HEK293 (cell line): ENCODE measurements at regions not wholly inside any gene's neighbourhood (a gene's known extent, or its start where the extent isn't known, plus 50 kb on each side); places are given as distances from the start of the nearest gene placed in this dataset.

Source experiments
- CTCF ChIA-PET: fragments of 350-600 bp; formaldehyde crosslinking; extraction: SDS; loops from one replicate; lab custom pipeline; 2021; ENCODE audit warnings: antibody characterized with exemption; lab: Yijun Ruan, JAX
- POLR2A ChIA-PET: fragments of 300-600 bp; formaldehyde crosslinking; extraction: SDS; loops from one replicate; lab custom pipeline; 2020; ENCODE audit warnings: antibody characterized with exemption, inconsistent platforms; lab: Yijun Ruan, JAX
- H3K27ac ChIP-seq: fragments of 200-500 bp; sonication (Bioruptor generic); 2 replicates; pipeline ENCODE4 v1.5.1; 2014; ENCODE audit warnings: low read depth, low read length, control low read depth, inconsistent platforms; ENCODE audit errors: extremely low read depth
- H3K36me3 ChIP-seq, 2 experiments: fragments of 200-500 bp in 1 of 2; sonication (Bioruptor generic) in 1 of 2; 1 replicate in 1 of 2; 2 replicates in 1 of 2; pipeline ENCODE4 v1.5.1; 2014 to 2017; ENCODE audit warnings: inconsistent platforms in 2 of 2, low read length in 2 of 2; ENCODE audit not compliant: control insufficient read depth in 2 of 2, insufficient read depth in 1 of 2
- H3K4me1 ChIP-seq: fragments of 200-500 bp; sonication (Bioruptor generic); 2 replicates; pipeline ENCODE4 v1.5.1; 2014; ENCODE audit warnings: mild to moderate bottlenecking, low read length, inconsistent platforms; ENCODE audit not compliant: control insufficient read depth, insufficient read depth
- H3K4me3 ChIP-seq: 2 replicates; pipeline ENCODE4 v1.5.1; 2011; ENCODE audit warnings: low read depth, mild to moderate bottlenecking, control low read depth, low read length, moderate library complexity
- H3K9me3 ChIP-seq: fragments of 200-500 bp; sonication (Bioruptor generic); 2 replicates; pipeline ENCODE4 v1.5.1; 2014; ENCODE audit warnings: low read depth, low read length, inconsistent platforms; ENCODE audit not compliant: control insufficient read depth, insufficient read depth
- HIC1 ChIP-seq: fragments of 450-650 bp; formaldehyde crosslinking; IDR thresholded peaks from 2 replicates; pipeline ENCODE4 v1.5.1; 2016; ENCODE audit warnings: missing biosample characterization, missing genetic modification characterization
- SALL2 ChIP-seq: fragments of 450-650 bp; formaldehyde crosslinking; IDR thresholded peaks from 2 replicates; pipeline ENCODE4 v1.5.0; 2017; ENCODE audit warnings: missing biosample characterization, mild to moderate bottlenecking, missing genetic modification characterization, borderline replicate concordance
- SP3 ChIP-seq: fragments of 450-650 bp; formaldehyde crosslinking; IDR thresholded peaks from 2 replicates; pipeline ENCODE4 v1.5.1; 2016; ENCODE audit warnings: missing biosample characterization, missing genetic modification characterization
- ZBTB1 ChIP-seq: fragments of 450-650 bp; formaldehyde crosslinking; IDR thresholded peaks from 2 replicates; pipeline ENCODE4 v1.5.1; 2016; ENCODE audit warnings: missing biosample characterization, missing genetic modification characterization
- ZFP37 ChIP-seq: fragments of 450-650 bp; formaldehyde crosslinking; IDR thresholded peaks from 2 replicates; pipeline ENCODE4 v1.5.1; 2016; ENCODE audit warnings: missing biosample characterization, missing genetic modification characterization
- ZNF221 ChIP-seq: fragments of 450-650 bp; formaldehyde crosslinking; IDR thresholded peaks from 2 replicates; pipeline ENCODE4 v1.5.1; 2017; ENCODE audit warnings: missing biosample characterization, missing genetic modification characterization, borderline replicate concordance
- ZNF23 ChIP-seq: fragments of 450-650 bp; formaldehyde crosslinking; IDR thresholded peaks from 2 replicates; pipeline ENCODE4 v1.5.1; 2016; ENCODE audit warnings: missing biosample characterization, missing genetic modification characterization, borderline replicate concordance
- ZNF521 ChIP-seq: fragments of 450-650 bp; formaldehyde crosslinking; IDR thresholded peaks from 2 replicates; pipeline ENCODE4 v1.5.1; 2017; ENCODE audit warnings: missing biosample characterization, mild to moderate bottlenecking, missing genetic modification characterization
- ZNF549 ChIP-seq: fragments of 450-650 bp; IDR thresholded peaks from 2 replicates; pipeline ENCODE4 v1.5.1; 2018; ENCODE audit warnings: missing biosample characterization, missing genetic modification characterization, mild to moderate bottlenecking, inconsistent platforms, moderate library complexity
- ZNF596 ChIP-seq: fragments of 450-650 bp; IDR thresholded peaks from 2 replicates; pipeline ENCODE4 v1.5.0; 2018; ENCODE audit warnings: missing biosample characterization, mild to moderate bottlenecking, missing genetic modification characterization, moderate library complexity
- TF ChIP-seq, protein P1 (sequence below): fragments of 450-650 bp; formaldehyde crosslinking; IDR thresholded peaks from 2 replicates; pipeline ENCODE4 v1.5.1; 2016; ENCODE audit warnings: missing biosample characterization, missing genetic modification characterization
- TF ChIP-seq, protein P2 (sequence below): sonication (generic); formaldehyde crosslinking; IDR thresholded peaks from 2 replicates; pipeline ENCODE4 v1.8.1; 2022; ENCODE audit warnings: mild to moderate bottlenecking, moderate library complexity, missing genetic modification reagents
- TF ChIP-seq, protein P3 (sequence below): fragments of 450-650 bp; formaldehyde crosslinking; IDR thresholded peaks from 2 replicates; pipeline ENCODE4 v1.5.1; 2016; ENCODE audit warnings: missing biosample characterization, missing genetic modification characterization, borderline replicate concordance
- TF ChIP-seq, protein P4 (sequence below): fragments of 450-650 bp; formaldehyde crosslinking; conservative IDR thresholded peaks from 2 replicates; pipeline ENCODE4 v1.5.1; 2016; ENCODE audit warnings: low read depth, missing biosample characterization, missing genetic modification characterization

DNA sequence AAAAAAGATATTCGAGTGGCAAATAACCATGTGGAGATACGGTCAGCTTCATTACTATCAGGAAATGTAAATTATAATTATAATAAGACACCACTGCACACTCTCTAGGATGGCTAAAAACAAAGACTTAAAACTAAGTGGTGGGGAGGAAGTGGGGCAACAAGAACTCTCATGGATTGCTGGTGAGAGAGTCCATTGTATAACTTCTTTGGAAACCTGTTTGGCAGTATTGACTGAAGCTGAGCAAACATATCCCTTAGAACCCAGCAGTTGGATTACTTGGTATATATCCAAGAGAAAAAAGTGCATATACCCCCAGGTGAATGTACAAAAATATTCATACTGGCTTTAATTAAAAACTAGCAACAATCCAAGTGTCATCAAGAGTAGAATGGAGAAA is 133.7 kb upstream of the CTBP2 start (continued):
- TF ChIP-seq HIC1 (tag by site-specific recombination) (no peak), SP3 (tag by site-specific recombination) (no peak)

DNA sequence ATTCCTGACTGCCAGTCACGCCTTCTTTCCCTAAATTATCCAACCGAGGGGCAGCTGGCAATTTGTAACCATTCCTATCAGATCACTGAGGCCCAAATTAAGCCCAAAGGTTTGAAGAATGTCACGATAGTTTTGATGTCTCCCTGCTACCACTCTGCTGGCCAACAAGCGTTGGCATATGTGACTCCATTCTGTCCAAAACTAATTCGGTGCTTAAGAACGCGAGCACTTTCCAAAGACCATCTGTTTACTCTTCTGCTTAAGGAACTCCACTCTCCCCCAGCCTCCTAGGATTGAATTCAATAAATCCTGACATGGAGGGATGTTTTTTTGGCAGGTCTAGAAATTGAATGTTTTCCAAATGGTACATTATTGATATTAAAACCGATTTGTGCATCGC is 131.5 kb upstream of the CTBP2 start:
- Histone ChIP-seq H3K4me1 (no peaks in the 10 kb centered on the region), H3K4me3 (no peak overlapping the region), H3K27ac (no peak overlapping the region), H3K9me3 (no peaks in the 10 kb centered on the region), H3K36me3 (no peaks in the 10 kb centered on the region)
- no peak for TF ChIP-seq ZNF549 (tag by site-specific recombination)
- no peak for TF ChIP-seq HIC1 (tag by site-specific recombination)
- TF ChIP-seq ZNF221 (tag by site-specific recombination) = no peak
- TF ChIP-seq, protein P1, sequence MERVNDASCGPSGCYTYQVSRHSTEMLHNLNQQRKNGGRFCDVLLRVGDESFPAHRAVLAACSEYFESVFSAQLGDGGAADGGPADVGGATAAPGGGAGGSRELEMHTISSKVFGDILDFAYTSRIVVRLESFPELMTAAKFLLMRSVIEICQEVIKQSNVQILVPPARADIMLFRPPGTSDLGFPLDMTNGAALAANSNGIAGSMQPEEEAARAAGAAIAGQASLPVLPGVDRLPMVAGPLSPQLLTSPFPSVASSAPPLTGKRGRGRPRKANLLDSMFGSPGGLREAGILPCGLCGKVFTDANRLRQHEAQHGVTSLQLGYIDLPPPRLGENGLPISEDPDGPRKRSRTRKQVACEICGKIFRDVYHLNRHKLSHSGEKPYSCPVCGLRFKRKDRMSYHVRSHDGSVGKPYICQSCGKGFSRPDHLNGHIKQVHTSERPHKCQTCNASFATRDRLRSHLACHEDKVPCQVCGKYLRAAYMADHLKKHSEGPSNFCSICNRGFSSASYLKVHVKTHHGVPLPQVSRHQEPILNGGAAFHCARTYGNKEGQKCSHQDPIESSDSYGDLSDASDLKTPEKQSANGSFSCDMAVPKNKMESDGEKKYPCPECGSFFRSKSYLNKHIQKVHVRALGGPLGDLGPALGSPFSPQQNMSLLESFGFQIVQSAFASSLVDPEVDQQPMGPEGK (tag by site-specific recombination) = no peak
- TF ChIP-seq, protein P2, sequence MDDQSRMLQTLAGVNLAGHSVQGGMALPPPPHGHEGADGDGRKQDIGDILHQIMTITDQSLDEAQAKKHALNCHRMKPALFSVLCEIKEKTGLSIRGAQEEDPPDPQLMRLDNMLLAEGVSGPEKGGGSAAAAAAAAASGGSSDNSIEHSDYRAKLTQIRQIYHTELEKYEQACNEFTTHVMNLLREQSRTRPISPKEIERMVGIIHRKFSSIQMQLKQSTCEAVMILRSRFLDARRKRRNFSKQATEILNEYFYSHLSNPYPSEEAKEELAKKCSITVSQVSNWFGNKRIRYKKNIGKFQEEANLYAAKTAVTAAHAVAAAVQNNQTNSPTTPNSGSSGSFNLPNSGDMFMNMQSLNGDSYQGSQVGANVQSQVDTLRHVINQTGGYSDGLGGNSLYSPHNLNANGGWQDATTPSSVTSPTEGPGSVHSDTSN = no peak
- TF ChIP-seq, protein P3, sequence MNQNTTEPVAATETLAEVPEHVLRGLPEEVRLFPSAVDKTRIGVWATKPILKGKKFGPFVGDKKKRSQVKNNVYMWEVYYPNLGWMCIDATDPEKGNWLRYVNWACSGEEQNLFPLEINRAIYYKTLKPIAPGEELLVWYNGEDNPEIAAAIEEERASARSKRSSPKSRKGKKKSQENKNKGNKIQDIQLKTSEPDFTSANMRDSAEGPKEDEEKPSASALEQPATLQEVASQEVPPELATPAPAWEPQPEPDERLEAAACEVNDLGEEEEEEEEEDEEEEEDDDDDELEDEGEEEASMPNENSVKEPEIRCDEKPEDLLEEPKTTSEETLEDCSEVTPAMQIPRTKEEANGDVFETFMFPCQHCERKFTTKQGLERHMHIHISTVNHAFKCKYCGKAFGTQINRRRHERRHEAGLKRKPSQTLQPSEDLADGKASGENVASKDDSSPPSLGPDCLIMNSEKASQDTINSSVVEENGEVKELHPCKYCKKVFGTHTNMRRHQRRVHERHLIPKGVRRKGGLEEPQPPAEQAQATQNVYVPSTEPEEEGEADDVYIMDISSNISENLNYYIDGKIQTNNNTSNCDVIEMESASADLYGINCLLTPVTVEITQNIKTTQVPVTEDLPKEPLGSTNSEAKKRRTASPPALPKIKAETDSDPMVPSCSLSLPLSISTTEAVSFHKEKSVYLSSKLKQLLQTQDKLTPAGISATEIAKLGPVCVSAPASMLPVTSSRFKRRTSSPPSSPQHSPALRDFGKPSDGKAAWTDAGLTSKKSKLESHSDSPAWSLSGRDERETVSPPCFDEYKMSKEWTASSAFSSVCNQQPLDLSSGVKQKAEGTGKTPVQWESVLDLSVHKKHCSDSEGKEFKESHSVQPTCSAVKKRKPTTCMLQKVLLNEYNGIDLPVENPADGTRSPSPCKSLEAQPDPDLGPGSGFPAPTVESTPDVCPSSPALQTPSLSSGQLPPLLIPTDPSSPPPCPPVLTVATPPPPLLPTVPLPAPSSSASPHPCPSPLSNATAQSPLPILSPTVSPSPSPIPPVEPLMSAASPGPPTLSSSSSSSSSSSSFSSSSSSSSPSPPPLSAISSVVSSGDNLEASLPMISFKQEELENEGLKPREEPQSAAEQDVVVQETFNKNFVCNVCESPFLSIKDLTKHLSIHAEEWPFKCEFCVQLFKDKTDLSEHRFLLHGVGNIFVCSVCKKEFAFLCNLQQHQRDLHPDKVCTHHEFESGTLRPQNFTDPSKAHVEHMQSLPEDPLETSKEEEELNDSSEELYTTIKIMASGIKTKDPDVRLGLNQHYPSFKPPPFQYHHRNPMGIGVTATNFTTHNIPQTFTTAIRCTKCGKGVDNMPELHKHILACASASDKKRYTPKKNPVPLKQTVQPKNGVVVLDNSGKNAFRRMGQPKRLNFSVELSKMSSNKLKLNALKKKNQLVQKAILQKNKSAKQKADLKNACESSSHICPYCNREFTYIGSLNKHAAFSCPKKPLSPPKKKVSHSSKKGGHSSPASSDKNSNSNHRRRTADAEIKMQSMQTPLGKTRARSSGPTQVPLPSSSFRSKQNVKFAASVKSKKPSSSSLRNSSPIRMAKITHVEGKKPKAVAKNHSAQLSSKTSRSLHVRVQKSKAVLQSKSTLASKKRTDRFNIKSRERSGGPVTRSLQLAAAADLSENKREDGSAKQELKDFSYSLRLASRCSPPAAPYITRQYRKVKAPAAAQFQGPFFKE (tag by site-specific recombination) = no peak
- no peak for TF ChIP-seq ZNF521 (tag by site-specific recombination)
- no peak for TF ChIP-seq ZNF23
- no peak for TF ChIP-seq ZBTB1 (tag by site-specific recombination)
- TF ChIP-seq ZNF596 (tag by site-specific recombination) = no peak
- no peak for TF ChIP-seq ZFP37 (tag by site-specific recombination)
- TF ChIP-seq, protein P4, sequence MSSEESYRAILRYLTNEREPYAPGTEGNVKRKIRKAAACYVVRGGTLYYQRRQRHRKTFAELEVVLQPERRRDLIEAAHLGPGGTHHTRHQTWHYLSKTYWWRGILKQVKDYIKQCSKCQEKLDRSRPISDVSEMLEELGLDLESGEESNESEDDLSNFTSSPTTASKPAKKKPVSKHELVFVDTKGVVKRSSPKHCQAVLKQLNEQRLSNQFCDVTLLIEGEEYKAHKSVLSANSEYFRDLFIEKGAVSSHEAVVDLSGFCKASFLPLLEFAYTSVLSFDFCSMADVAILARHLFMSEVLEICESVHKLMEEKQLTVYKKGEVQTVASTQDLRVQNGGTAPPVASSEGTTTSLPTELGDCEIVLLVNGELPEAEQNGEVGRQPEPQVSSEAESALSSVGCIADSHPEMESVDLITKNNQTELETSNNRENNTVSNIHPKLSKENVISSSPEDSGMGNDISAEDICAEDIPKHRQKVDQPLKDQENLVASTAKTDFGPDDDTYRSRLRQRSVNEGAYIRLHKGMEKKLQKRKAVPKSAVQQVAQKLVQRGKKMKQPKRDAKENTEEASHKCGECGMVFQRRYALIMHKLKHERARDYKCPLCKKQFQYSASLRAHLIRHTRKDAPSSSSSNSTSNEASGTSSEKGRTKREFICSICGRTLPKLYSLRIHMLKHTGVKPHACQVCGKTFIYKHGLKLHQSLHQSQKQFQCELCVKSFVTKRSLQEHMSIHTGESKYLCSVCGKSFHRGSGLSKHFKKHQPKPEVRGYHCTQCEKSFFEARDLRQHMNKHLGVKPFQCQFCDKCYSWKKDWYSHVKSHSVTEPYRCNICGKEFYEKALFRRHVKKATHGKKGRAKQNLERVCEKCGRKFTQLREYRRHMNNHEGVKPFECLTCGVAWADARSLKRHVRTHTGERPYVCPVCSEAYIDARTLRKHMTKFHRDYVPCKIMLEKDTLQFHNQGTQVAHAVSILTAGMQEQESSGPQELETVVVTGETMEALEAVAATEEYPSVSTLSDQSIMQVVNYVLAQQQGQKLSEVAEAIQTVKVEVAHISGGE (tag by site-specific recombination) = no peak
- no peak for TF ChIP-seq SALL2 (tag by site-specific recombination)
- ChIA-PET POLR2A (no interaction called here), CTCF (no interaction called here)
